Esophagus muscularis mucosa (tissue), 4 donors: ENCODE measurements at regions not wholly inside any gene's neighbourhood (a gene's known extent, or its start where the extent isn't known, plus 50 kb on each side); places are given as distances from the start of the nearest gene placed in this dataset.

Experiments used
- DNase-seq: peaks from one replicate; pipeline ENCODE4 v3.0.0-alpha.2; 2017; ENCODE audit errors: extremely low spot score
- H3K27ac ChIP-seq, 4 donors: fragments of 200-600 bp; sonication (generic); replicated peaks in 1 of 4; 1 replicate in 3 of 4; 2 replicates in 1 of 4; pipeline ENCODE4 v1.5.1; 2016 to 2019; ENCODE audit warnings: mild to moderate bottlenecking in 1 of 4
- H3K27me3 ChIP-seq, 4 donors: fragments of 200-600 bp; sonication (generic); one replicate each; pipeline versions ENCODE4 v1.5.1 to v1.6.0; 2016 to 2019
- H3K36me3 ChIP-seq, 4 donors: fragments of 200-600 bp; sonication (generic); one replicate each; pipeline ENCODE4 v1.5.1; 2016 to 2019
- H3K4me1 ChIP-seq, 4 donors: fragments of 200-600 bp; sonication (generic); one replicate each; pipeline ENCODE4 v1.5.1; 2016 to 2019
- H3K4me3 ChIP-seq, 4 donors: fragments of 200-600 bp; sonication (generic); 1 replicate in 2 of 4; 2 replicates in 2 of 4; pipeline ENCODE4 v1.5.1; 2016 to 2019; ENCODE audit warnings: mild to moderate bottlenecking in 4 of 4, moderate library complexity in 1 of 4
- H3K9me3 ChIP-seq, 4 donors: fragments of 200-600 bp; sonication (generic); 1 replicate in 3 of 4; 2 replicates in 1 of 4; pipeline ENCODE4 v1.5.1; 2016 to 2019
- CTCF ChIP-seq, 3 experiments: fragments of 200-600 bp in 2 of 3; fragments of 450-650 bp in 1 of 3; sonication (generic) in 2 of 3; IDR thresholded peaks; one replicate each; pipeline ENCODE4 v1.5.1; 2017 to 2019; ENCODE audit warnings: antibody characterized with exemption in 3 of 3, mild to moderate bottlenecking in 2 of 3, moderate library complexity in 1 of 3
- EP300 ChIP-seq: sonication (generic); formaldehyde crosslinking; IDR thresholded peaks from one replicate; pipeline ENCODE4 v1.6.1; 2017; ENCODE audit warnings: antibody characterized with exemption
- POLR2A ChIP-seq: fragments of 450-650 bp; IDR thresholded peaks from one replicate; pipeline ENCODE4 v1.6.1; 2017; ENCODE audit warnings: antibody characterized with exemption, moderate library complexity, mild to moderate bottlenecking, low read depth
- POLR2AphosphoS5 ChIP-seq, 2 donors: sonication (generic); formaldehyde crosslinking; IDR thresholded peaks; one replicate each; pipeline ENCODE4 v1.6.1; 2017; ENCODE audit warnings: antibody characterized with exemption in 2 of 2
- WGBS: methylation state at CpG from one replicate; pipeline ENCODE4 v1.1.5; 2018; 5-methylcytosine and 5-hydroxymethylcytosine counted together
- intact Hi-C: fragments of 100-400 bp; cut with DNase I; formaldehyde crosslinking; loops from one replicate; pipeline ENCODE4 v1.15.1; 2023

- peaks cover 0 to 8% (median 4%) of the 10 kb centered on the region in 4 donors for H3K4me1 ChIP-seq
- intact Hi-C loops, result no loop called here
- peak; percentile 57 for DNase-seq
- H3K27me3 ChIP-seq, result peaks cover 0 to 16% (median 1%) of the 10 kb centered on the region in 4 donors
- no peak for TF ChIP-seq POLR2A
- TF ChIP-seq POLR2AphosphoS5 (IDR thresholded peaks at IDR 0.05), result no peak
- TF ChIP-seq CTCF (IDR thresholded peaks at IDR 0.05), result no peak
- TF ChIP-seq EP300, result no peak
- no peak overlapping the region for H3K4me3 ChIP-seq
- WGBS, result 98% methylated on average over 10 of the region's 11 CpGs
- no peak overlapping the region for H3K27ac ChIP-seq
- H3K9me3 ChIP-seq, result no peaks in the 10 kb centered on the region
- H3K36me3 ChIP-seq, result no peaks in the 10 kb centered on the region
Measured at GRCh38 chr15:68502398-68502901, 70.5 kb upstream of the ITGA11 start.

GRCh38 chr15:68503213-68503612, 71.2 kb upstream of the ITGA11 start:
- Histone ChIP-seq H3K27me3 (peaks cover 0 to 16% (median 1%) of the 10 kb centered on the region in 4 donors), H3K9me3 (no peaks in the 10 kb centered on the region), H3K4me3 (no peak overlapping the region), H3K36me3 (no peaks in the 10 kb centered on the region), H3K27ac (no peak overlapping the region), H3K4me1 (peaks cover 0 to 8% (median 4%) of the 10 kb centered on the region in 4 donors)
- no peak for DNase-seq
- 97% methylated on average over 7 of the region's 7 CpGs for WGBS
- TF ChIP-seq POLR2AphosphoS5 (IDR thresholded peaks at IDR 0.05) (no peak), EP300 (no peak), POLR2A (no peak), CTCF (IDR thresholded peaks at IDR 0.05) (no peak)
- intact Hi-C loops, result no loop called here

DNA sequence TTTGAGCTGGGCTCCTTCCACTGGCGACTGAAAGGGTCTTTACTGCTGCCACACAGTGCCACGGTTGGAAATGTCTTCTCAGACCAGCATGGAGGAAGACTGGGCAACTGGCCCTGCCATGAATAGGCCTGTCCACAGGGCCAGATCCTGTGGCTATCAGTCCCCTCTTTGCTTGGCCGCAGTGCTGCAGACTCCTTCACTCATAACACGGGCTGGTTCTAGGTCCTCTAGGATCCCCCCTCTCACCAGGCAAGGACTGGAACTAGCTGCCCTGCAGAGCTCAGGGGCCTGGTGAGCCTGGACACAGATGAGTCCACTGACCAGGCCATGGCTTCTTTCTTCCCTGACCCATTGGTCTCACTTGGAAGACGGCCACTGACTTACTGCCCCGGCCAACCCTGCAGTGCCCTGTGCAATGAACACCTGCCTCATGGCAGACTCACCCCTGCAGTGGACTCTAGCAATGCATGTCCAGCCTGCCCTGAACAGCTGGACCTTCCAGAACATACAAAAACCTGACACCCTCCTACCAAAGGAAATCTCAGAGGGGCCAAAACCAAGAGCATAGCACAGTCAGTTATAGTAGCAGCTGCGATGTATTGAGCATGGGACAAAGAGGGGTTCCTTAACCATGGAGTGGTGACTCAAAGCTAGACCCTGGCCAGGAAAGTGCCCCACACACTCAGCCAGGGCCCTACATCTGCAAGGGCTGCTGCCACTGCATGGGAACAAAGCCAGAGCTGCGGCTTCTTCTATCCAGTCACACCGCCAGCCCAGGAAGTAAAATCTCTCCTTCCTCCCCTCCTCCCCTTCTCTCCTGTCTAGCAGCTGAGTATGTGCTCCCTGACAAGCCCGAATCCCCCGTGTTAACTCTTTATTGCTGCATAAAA, 72.1 kb upstream of the ITGA11 start:
- Histone ChIP-seq H3K27ac (no peak overlapping the region), H3K4me1 (peaks cover 0 to 8% (median 4%) of the 10 kb centered on the region in 4 donors), H3K36me3 (no peaks in the 10 kb centered on the region), H3K9me3 (no peaks in the 10 kb centered on the region), H3K4me3 (no peak overlapping the region), H3K27me3 (peaks cover 0 to 16% (median 1%) of the 10 kb centered on the region in 4 donors)
- no peak for DNase-seq
- TF ChIP-seq POLR2A, result no peak
- TF ChIP-seq POLR2AphosphoS5 (IDR thresholded peaks at IDR 0.05), result no peak
- TF ChIP-seq CTCF (IDR thresholded peaks at IDR 0.05), result no peak
- TF ChIP-seq EP300, result no peak
- 64% methylated on average over 11 of the region's 11 CpGs for WGBS
- intact Hi-C loops, result no loop called here

GRCh38 chr15:68504681-68505170, 72.8 kb upstream of the ITGA11 start:
- no peak overlapping the region for H3K27ac ChIP-seq
- peaks cover 0 to 8% (median 4%) of the 10 kb centered on the region in 4 donors for H3K4me1 ChIP-seq
- intact Hi-C loops, result no loop called here
- no peak overlapping the region for H3K4me3 ChIP-seq
- H3K9me3 ChIP-seq, result no peaks in the 10 kb centered on the region
- DNase-seq, result no peak
- no peaks in the 10 kb centered on the region for H3K36me3 ChIP-seq
- H3K27me3 ChIP-seq, result peaks cover 0 to 16% (median 1%) of the 10 kb centered on the region in 4 donors
- 42% methylated on average over 8 of the region's 8 CpGs for WGBS
- TF ChIP-seq POLR2AphosphoS5 (IDR thresholded peaks at IDR 0.05) (no peak), CTCF (IDR thresholded peaks at IDR 0.05) (no peak), EP300 (no peak), POLR2A (no peak)
